ENCODE measurements at regions not wholly inside any gene's neighbourhood (a gene's known extent, or its start where the extent isn't known, plus 50 kb on each side); places are given as distances from the start of the nearest gene placed in this dataset.

DNA sequence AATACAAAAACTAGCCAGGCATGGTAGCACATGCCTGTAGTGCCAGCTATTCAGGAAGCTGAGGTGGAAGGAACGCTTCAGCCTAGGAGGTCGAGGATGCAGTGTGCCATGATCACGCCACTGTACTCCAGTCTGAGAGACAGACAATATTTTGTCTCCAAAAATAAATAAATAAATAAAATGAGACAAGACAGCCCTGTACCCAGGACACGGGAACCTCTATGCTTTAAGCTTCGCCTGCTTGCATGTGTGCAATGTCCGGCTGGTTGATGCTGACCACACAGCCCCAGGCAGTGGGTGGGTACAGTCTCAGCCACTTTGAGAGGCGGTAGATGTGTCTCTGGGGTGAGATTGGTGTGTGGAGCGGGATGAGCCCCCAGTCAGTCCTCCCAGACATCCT is 52.0 kb upstream of the MPEG1 start:
- H3K4me3 ChIP-seq (ENCODE audit: control insufficient read depth, low read depth, low read length): no peak overlapping the region
- DNase-seq (ENCODE audit: low read depth): no peak
- TF ChIP-seq, protein P1, sequence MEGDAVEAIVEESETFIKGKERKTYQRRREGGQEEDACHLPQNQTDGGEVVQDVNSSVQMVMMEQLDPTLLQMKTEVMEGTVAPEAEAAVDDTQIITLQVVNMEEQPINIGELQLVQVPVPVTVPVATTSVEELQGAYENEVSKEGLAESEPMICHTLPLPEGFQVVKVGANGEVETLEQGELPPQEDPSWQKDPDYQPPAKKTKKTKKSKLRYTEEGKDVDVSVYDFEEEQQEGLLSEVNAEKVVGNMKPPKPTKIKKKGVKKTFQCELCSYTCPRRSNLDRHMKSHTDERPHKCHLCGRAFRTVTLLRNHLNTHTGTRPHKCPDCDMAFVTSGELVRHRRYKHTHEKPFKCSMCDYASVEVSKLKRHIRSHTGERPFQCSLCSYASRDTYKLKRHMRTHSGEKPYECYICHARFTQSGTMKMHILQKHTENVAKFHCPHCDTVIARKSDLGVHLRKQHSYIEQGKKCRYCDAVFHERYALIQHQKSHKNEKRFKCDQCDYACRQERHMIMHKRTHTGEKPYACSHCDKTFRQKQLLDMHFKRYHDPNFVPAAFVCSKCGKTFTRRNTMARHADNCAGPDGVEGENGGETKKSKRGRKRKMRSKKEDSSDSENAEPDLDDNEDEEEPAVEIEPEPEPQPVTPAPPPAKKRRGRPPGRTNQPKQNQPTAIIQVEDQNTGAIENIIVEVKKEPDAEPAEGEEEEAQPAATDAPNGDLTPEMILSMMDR (conservative IDR thresholded peaks at IDR 0.05; ENCODE audit: control insufficient read depth, insufficient read depth, low read depth, low read length): no peak

DNA sequence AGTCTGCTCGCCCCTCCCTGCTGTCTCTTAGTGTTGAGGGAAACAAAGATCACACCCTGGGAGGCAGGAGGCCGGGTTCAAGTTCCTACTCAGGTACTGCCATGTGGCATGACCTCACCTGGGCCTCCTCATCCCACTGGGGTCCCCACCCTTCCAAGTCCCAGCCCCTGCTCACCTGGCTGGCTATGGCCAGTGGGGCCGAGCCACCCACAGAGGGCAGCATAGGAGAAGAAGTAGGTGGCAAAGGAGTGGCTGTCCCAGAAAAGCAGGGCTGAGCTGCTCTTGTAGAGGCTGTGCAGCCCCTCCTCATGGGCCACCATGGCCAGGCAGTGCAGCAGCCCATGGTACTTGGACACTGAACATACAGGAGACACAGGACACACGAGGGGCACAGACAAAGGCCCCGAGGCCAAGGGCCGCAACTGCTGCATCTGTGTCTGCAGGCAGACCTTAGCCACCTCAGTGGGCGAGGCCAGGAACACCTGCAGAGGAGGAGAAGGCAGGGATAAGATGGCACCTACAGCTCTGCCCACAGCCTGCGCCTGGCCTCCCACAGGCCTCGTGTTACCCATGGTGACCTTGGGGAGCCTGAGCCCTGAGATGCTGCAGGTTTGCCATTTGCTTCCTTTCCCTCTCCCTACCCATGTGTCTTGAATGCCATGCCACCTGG is 50.6 kb upstream of the MPEG1 start:
- no peak overlapping the region for H3K4me3 ChIP-seq (ENCODE audit: control insufficient read depth, low read depth, low read length)
- TF ChIP-seq, protein P1 (conservative IDR thresholded peaks at IDR 0.05; ENCODE audit: control insufficient read depth, insufficient read depth, low read depth, low read length): no peak
- DNase-seq (ENCODE audit: low read depth): no peak
